ENCODE measurements at regions not wholly inside any gene's neighbourhood (a gene's known extent, or its start where the extent isn't known, plus 50 kb on each side); places are given as distances from the start of the nearest gene placed in this dataset.

DNA sequence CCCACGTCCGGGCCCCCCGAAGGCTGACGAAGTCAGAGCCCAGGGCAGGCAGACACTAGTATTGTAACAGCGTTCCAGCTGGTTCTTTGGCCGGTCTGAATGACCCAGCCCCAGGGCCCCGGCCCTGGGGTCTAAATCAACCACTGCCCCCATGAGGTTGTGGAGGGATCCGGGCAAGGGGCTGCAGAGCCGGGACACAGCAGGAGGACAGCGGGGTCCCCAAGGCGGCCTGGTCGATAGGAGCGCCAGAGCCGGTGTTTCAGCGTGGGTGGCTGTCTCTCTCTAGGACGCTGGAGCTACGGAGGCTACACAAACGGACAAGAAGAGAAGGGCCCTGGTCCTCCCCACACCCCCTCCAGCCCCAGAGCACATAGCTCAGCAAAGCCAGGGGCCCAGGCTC is 101.8 kb downstream of the RBFOX3 start:
- H3K4me3 ChIP-seq (ENCODE audit: low read length): no peak overlapping the region
- DNase-seq (ENCODE audit: low read depth, low spot score): no peak

GRCh38 chr17:79508291-79508716 is 102.5 kb downstream of the RBFOX3 start:
- H3K4me3 ChIP-seq (ENCODE audit: low read length): no peak overlapping the region
- DNase-seq (ENCODE audit: low read depth, low spot score): no peak

DNA sequence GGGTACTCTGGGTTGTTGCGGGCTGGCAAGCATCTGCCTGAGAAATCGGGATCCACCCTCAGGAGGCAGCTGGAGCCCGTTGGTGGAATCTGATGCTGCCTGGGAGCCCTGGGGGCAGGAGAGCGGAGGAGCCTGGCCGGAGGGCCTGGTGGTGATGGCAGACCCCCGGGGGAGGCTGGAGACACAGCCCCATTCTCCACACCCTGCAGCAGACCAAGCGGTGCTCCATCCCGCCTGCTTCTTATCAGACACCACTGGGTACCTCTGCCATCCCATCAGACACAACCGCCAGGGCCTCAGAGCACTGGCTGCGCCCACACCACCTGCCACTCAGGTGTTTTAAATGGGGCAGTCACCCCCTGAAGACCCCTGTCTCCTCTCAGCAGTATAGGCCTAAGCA is 103.9 kb downstream of the RBFOX3 start:
- no peak overlapping the region for H3K4me3 ChIP-seq (ENCODE audit: low read length)
- no peak for DNase-seq (ENCODE audit: low read depth, low spot score)

DNA sequence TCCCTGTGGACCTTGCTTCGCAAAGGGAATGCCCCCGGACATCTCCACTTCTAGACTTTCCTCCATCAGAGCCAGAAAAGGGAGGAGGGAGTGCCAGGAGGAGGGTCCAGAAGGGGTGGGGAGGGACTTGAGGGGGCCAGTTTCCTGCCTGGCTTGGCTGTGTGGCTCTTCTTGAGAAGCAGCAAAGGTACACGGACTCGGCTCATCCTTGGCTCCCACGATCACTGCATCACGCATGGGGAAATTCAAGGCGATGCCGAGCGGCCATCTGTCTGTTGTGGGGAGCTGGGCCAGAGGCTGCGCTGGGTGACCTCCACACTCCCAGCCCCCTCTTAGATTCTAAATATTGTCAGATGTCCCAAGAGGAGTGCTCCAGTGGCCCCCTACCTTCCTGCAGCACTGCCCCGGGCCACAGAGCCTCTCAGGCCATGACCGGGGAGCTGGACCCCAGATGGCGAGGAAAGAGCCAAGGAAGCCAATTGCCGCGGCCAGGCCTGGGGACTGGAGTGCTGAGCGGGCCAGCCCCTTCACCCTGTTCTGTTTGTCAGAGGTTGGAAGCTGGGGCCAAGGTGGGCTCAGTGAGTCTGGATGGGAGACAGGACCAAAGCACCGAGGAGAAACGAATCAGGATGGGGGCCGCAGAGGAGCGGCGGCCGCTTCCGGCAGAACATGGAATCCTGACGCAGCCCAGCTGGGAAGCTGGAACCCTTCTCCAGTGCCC is 104.5 kb downstream of the RBFOX3 start:
- DNase-seq (ENCODE audit: low read depth, low spot score): no peak
- no peak overlapping the region for H3K4me3 ChIP-seq (ENCODE audit: low read length)

- no peak for DNase-seq (ENCODE audit: low read depth, low spot score)
- H3K4me3 ChIP-seq (ENCODE audit: low read length): no peak overlapping the region
Observed at GRCh38 chr17:79505199-79505598, 105.7 kb downstream of the RBFOX3 start.

DNA sequence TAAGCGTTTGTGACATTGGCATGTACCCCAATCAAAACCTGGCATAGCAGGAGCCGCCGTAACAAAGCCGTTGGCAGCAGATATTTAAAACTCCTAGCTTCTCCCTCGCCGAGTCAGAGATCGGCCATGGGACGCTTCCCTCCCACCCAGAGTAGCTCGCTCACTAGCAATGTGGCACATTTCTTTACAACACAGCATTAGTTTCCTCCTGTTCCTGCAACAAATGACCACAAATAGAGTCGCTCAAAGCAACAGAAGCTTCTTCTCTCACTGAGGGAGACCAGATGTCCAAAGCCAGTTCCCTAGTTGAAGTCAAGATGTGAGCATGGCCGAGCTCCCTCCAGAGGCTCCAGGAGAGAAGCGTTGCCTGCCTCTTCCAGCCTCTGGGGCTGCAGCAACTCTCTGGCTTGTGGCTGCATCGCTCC is 106.7 kb downstream of the RBFOX3 start:
- no peak for DNase-seq (ENCODE audit: low read depth, low spot score)
- no peak overlapping the region for H3K4me3 ChIP-seq (ENCODE audit: low read length)

GRCh38 chr17:79503126-79503839 is 107.6 kb downstream of the RBFOX3 start:
- no peak overlapping the region for H3K4me3 ChIP-seq (ENCODE audit: low read length)
- no peak for DNase-seq (ENCODE audit: low read depth, low spot score)

DNA sequence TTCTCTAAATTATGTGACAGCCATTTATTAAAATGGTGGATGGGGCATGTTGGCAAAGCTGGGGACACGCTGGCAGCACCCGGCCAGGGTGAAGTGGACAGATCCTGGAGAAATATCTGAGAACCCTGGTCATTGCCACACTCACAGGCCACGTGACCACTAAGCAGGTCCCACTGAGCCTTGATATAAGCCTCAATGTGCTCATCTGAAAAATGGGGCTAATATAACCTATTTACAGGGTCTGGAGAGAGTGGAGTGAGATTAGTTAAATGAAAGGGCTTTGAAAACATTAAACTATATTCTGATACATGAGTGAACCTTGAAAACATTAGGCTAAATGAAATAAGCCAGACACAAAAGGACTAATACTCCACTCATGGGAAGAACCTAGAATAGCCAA is 108.9 kb downstream of the RBFOX3 start:
- no peak overlapping the region for H3K4me3 ChIP-seq (ENCODE audit: low read length)
- no peak for DNase-seq (ENCODE audit: low read depth, low spot score)

- no peak overlapping the region for H3K4me3 ChIP-seq (ENCODE audit: low read length)
- no peak for DNase-seq (ENCODE audit: low read depth, low spot score)
Observed at GRCh38 chr17:79500745-79501618, 109.9 kb downstream of the RBFOX3 start.

GRCh38 chr17:79498854-79499253 is 112.0 kb downstream of the RBFOX3 start:
- no peak overlapping the region for H3K4me3 ChIP-seq (ENCODE audit: low read length)
- no peak for DNase-seq (ENCODE audit: low read depth, low spot score)

DNA sequence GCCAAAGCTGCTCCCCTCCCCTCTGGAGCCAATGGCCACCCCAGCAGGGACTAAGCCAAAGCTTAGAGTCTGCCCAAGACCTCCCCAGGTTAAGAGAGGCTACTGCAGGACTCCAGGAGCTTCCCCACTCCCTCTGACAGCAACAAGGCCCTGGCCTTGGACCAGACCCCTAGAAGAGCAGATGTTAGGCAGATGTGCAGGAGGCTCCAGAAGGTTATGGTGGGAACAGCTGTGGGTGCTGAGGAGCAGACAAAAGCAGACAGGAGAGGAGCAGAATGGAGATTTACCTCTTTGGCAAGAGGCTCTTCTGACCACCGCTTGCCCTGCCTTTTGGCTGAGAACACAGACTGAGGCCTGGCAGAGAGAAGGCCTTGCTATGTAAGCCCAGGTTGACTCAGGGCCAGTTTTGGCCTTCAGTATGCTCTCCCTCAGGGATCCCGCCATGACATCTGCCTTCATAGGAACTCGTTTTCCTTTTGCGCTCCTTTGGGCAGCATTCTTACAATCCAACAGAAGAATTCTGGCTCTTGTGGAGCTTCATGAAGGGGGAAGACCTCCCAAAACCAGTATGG is 113.0 kb downstream of the RBFOX3 start:
- no peak for DNase-seq (ENCODE audit: low read depth, low spot score)
- no peak overlapping the region for H3K4me3 ChIP-seq (ENCODE audit: low read length)

DNA sequence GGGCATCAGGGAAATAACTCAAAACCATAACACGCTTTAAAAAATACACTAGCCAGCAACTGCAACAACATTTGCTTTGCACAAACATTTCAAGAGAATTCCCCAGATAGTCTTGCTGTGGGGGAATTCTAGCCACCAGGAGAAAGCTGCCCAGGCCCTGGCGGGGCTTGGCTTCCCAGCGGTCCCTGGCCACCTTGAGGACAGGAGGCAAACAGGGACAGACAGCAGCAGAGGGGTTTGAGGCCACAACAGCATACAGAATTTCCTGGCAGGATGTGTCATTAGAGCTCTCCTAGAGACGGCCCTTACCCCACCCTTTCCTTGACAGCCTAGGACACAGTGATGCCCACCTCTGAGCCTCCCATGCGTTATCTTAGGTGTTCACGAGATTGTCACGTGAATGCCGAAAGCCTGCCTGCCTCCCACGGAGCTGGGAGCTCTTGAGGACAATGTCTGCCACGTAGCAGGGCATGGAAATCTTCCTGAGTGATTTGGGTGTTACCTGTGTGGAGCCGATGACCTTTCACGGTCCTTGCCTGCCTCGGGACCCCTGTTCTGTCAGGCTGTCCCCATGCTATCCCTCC is 114.3 kb downstream of the RBFOX3 start:
- no peak overlapping the region for H3K4me3 ChIP-seq (ENCODE audit: low read length)
- no peak for DNase-seq (ENCODE audit: low read depth, low spot score)

- no peak overlapping the region for H3K4me3 ChIP-seq (ENCODE audit: low read length)
- no peak for DNase-seq (ENCODE audit: low read depth, low spot score)
Observed at GRCh38 chr17:79495665-79496064, 115.2 kb downstream of the RBFOX3 start.

DNA sequence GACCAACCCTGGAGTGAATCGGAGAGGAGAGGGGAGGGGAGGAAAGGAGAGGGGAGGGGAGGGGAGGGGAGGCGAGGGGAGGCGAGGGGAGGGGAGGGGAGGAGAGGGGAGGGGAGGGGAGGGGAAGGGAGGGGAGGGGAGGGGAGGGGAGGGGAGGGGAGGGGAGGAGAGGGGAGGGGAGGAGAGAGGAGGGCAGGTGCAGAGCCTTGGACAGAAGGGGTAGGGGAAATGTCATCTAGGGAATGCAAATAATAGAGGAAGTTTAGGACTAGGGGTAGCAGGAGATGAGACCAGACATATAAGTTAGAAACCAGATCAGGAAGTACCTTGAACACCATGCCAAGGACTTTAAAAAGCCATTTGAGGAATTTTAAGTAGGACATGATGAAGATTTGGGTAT is 119.8 kb downstream of the RBFOX3 start:
- H3K4me3 ChIP-seq (ENCODE audit: low read length): no peak overlapping the region
- DNase-seq (ENCODE audit: low read depth, low spot score): no peak

DNA sequence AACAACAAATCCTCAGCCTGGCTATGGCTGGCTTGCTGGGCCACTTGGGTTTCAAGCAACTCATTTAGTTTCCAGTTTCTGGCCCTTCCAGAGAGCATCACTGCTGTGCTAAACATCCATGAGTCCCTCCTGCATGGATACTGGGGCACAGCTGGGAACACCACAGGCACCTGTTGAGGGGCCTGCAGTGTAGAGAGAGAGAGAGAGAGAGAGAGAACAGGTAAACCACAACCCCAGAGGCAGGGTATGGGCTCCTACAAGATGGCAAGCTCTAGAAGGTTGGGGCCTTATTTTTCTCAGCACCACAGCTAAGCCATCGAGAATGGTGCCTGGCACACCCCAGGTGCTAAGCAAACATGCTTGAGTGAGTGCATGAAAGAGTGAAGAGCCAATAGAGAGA is 120.3 kb downstream of the RBFOX3 start:
- no peak for DNase-seq (ENCODE audit: low read depth, low spot score)
- H3K4me3 ChIP-seq (ENCODE audit: low read length): no peak overlapping the region

- no peak for DNase-seq (ENCODE audit: low read depth, low spot score)
- no peak overlapping the region for H3K4me3 ChIP-seq (ENCODE audit: low read length)
Observed at GRCh38 chr17:79487149-79487548, 123.7 kb downstream of the RBFOX3 start.

DNA sequence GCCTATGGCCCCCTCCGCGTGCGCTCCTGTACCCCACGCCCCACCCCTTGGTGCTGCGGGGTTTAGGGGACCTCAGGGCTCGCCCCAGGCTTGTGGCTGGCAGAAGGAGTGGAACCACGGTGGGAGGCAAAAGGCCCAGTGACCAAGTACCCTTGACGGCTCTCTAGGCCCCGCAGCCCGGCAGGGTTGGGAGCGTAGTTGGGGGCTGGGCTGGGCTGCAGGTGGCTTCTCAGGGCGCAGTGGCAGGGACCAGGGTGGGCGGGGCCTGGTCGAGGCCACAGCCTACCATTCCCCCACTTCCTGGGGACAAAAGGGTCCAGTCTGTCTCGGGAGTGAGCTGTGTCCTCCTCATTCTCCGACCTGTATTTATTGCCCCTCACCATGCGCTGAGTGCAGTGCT is 124.9 kb downstream of the RBFOX3 start:
- H3K4me3 ChIP-seq (ENCODE audit: low read length): no peak overlapping the region
- DNase-seq (ENCODE audit: low read depth, low spot score): no peak

- no peak for DNase-seq (ENCODE audit: low read depth, low spot score)
- H3K4me3 ChIP-seq (ENCODE audit: low read length): no peak overlapping the region
Observed at GRCh38 chr17:79485419-79485985, 125.3 kb downstream of the RBFOX3 start.

Data from Jurkat, Clone E6-1 (cell line).